Hematopoietic multipotent progenitor cell treated with erythropoietin and hydrocortisone succinate and interleukin-3 and kit ligand, for 15 days (in vitro differentiated cells): ENCODE measurements at regions not wholly inside any gene's neighbourhood (a gene's known extent, or its start where the extent isn't known, plus 50 kb on each side); places are given as distances from the start of the nearest gene placed in this dataset.

Experiments used
- DNase-seq: peaks from one replicate; pipeline ENCODE4 v3.0.0-alpha.2; 2015; ENCODE audit warnings: low spot score

- no peak for DNase-seq
Observed at GRCh38 chr10:28058746-28059145, 59.9 kb upstream of the ODAD2 start.

- DNase-seq = no peak
Observed at GRCh38 chr10:28054228-28054860, 55.5 kb upstream of the ODAD2 start.

GRCh38 chr10:28049286-28049685, 50.4 kb upstream of the ODAD2 start:
- no peak for DNase-seq
